ENCODE measurements at regions not wholly inside any gene's neighbourhood (a gene's known extent, or its start where the extent isn't known, plus 50 kb on each side); places are given as distances from the start of the nearest gene placed in this dataset.

- no peak for DNase-seq (ENCODE audit: low read depth in 2 of 2)
Observed at GRCh38 chr6:143594647-143595046, 83.1 kb upstream of the PHACTR2 start.

GRCh38 chr6:143592335-143592734 lies 80.8 kb upstream of the FUCA2 start:
- DNase-seq (ENCODE audit: low read depth in 2 of 2), result no peak

GRCh38 chr6:143591441-143591840 lies 79.9 kb upstream of the FUCA2 start:
- DNase-seq (ENCODE audit: low read depth in 2 of 2), result no peak

- DNase-seq (ENCODE audit: low read depth in 2 of 2), result no peak
Observed at GRCh38 chr6:143589162-143589561, 77.6 kb upstream of the FUCA2 start.

- no peak for DNase-seq (ENCODE audit: low read depth in 2 of 2)
Observed at GRCh38 chr6:143586557-143586956, 75.0 kb upstream of the FUCA2 start.

- DNase-seq (ENCODE audit: low read depth in 2 of 2), result no peak
Observed at GRCh38 chr6:143585716-143586115, 74.2 kb upstream of the FUCA2 start.

- no peak for DNase-seq (ENCODE audit: low read depth in 2 of 2)
Observed at GRCh38 chr6:143585241-143585640, 73.7 kb upstream of the FUCA2 start.

- no peak for DNase-seq (ENCODE audit: low read depth in 2 of 2)
Observed at GRCh38 chr6:143583542-143584327, 72.2 kb upstream of the FUCA2 start.

- no peak for DNase-seq (ENCODE audit: low read depth in 2 of 2)
Observed at GRCh38 chr6:143581835-143582480, 70.4 kb upstream of the FUCA2 start.

GRCh38 chr6:143579703-143580102 lies 68.2 kb upstream of the FUCA2 start:
- no peak for DNase-seq (ENCODE audit: low read depth in 2 of 2)

GRCh38 chr6:143578054-143578453 lies 66.5 kb upstream of the FUCA2 start:
- DNase-seq (ENCODE audit: low read depth in 2 of 2), result no peak

GRCh38 chr6:143575901-143576426 lies 64.4 kb upstream of the FUCA2 start:
- no peak for DNase-seq (ENCODE audit: low read depth in 2 of 2)

GRCh38 chr6:143575440-143575839 lies 63.9 kb upstream of the FUCA2 start:
- DNase-seq (ENCODE audit: low read depth in 2 of 2), result peak in 1 of 2 donors; percentile 54

- DNase-seq (ENCODE audit: low read depth in 2 of 2), result no peak
Observed at GRCh38 chr6:143570147-143570853, 58.8 kb upstream of the FUCA2 start.

GRCh38 chr6:143569040-143569439 lies 57.5 kb upstream of the FUCA2 start:
- no peak for DNase-seq (ENCODE audit: low read depth in 2 of 2)

- no peak for DNase-seq (ENCODE audit: low read depth in 2 of 2)
Observed at GRCh38 chr6:143564484-143565017, 53.0 kb upstream of the FUCA2 start.

- DNase-seq (ENCODE audit: low read depth in 2 of 2), result no peak
Observed at GRCh38 chr6:143562143-143562542, 50.6 kb upstream of the FUCA2 start.
